GM10248 (cell line): ENCODE measurements at regions not wholly inside any gene's neighbourhood (a gene's known extent, or its start where the extent isn't known, plus 50 kb on each side); places are given as distances from the start of the nearest gene placed in this dataset.

ENCODE experiments used
- CTCF ChIA-PET: fragments of 300-600 bp; sonication (Branson Sonifier 250); formaldehyde crosslinking; extraction: SDS; loops from one replicate; lab custom pipeline; 2021; ENCODE audit warnings: antibody characterized with exemption; lab: Yijun Ruan, JAX
- POLR2A ChIA-PET: fragments of 350-650 bp; sonication (Branson Sonifier 250); formaldehyde crosslinking; extraction: SDS; loops from one replicate; lab custom pipeline; 2020; ENCODE audit warnings: antibody characterized with exemption; lab: Yijun Ruan, JAX
- DNase-seq: peaks from one replicate; pipeline ENCODE4 v3.0.0; 2012; ENCODE audit errors: extremely low spot score
- TF ChIP-seq, protein P1 (sequence below): IDR thresholded peaks from 2 replicates; pipeline ENCODE4 v1.5.1; 2012; ENCODE audit warnings: mild to moderate bottlenecking, low read depth; ENCODE audit errors: extremely low read depth, missing control alignments, control extremely low read depth

DNA sequence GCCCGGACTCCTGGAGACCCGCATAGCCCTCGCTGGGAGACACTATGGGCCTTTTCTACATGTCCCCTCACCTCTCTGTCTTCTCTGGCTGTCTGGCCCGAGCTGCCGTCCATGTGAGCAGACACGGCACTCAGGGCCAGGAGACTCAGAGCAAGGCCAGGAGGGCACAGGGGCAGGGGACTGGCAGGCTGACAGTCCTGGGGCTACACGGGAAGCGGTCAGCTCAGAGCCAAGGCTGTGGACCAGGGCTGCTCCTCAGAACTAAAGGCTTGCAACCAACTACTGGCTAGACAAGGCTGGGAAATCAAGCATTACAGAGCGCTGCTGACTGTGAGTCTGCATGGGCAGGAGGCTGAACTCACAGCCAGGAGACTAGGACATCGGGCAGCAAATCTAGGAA is 56.1 kb upstream of the CDON start:
- no peak for DNase-seq
- ChIA-PET CTCF (interaction anchor here (1.1 kb wide), 1 partner anchor 31 kb away, joined by 3 read pairs; no protein-coding TSS in a partner anchor), POLR2A (no interaction called here)
- TF ChIP-seq, protein P1, sequence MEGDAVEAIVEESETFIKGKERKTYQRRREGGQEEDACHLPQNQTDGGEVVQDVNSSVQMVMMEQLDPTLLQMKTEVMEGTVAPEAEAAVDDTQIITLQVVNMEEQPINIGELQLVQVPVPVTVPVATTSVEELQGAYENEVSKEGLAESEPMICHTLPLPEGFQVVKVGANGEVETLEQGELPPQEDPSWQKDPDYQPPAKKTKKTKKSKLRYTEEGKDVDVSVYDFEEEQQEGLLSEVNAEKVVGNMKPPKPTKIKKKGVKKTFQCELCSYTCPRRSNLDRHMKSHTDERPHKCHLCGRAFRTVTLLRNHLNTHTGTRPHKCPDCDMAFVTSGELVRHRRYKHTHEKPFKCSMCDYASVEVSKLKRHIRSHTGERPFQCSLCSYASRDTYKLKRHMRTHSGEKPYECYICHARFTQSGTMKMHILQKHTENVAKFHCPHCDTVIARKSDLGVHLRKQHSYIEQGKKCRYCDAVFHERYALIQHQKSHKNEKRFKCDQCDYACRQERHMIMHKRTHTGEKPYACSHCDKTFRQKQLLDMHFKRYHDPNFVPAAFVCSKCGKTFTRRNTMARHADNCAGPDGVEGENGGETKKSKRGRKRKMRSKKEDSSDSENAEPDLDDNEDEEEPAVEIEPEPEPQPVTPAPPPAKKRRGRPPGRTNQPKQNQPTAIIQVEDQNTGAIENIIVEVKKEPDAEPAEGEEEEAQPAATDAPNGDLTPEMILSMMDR: no peak

DNA sequence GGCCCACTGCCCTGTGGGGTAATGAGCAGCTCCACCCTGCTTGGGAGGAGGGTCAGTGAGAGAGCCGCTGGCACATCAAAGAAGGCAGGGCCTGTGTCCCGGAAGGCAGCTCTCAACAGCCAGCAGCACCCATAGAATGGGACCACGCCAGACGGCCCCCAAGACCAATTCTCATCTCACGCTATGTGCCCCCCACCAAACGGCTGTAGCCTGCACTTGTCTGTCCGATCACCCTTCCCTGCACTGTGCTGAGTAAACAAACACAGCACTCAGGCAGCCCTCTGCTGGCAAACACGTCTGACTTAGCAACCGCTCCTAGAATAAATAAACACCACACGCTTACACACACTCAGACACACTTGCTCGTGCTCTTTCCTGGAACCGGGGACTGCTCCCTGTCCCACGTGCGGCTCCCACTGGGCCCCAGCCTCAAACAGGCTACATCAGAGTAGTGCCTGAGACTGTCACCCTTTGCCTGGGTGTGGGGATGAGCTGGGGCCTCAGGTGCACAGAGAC is 53.2 kb upstream of the CDON start:
- POLR2A ChIA-PET: no interaction called here
- CTCF ChIA-PET: interaction anchor here (1.5 kb wide), 1 partner anchor 78 kb away, joined by 4 read pairs; no protein-coding TSS in a partner anchor
- no peak for DNase-seq
- TF ChIP-seq, protein P1: no peak

DNA sequence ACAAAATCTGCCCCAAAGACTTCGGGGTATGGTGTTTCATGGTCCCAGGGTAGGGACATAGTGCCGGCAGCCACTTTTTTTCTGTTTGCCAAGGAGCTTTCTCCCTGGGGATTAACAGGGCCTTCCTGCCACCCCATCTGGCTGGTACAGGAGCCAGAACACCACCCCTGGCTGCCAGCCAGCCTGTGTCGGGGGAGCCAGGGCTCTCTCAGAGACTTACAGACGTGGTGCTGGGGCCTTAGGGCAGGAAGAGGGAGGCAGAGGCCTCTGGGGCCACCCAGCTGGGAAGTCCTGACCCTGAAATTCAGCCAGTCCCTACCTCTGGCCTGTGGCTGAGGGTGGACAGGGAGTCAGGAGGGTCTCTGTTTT is 52.4 kb upstream of the CDON start:
- ChIA-PET CTCF (interaction anchor here (1.5 kb wide), 1 partner anchor 79 kb away, joined by 4 read pairs; no protein-coding TSS in a partner anchor), POLR2A (no interaction called here)
- TF ChIP-seq, protein P1: no peak
- no peak for DNase-seq

DNA sequence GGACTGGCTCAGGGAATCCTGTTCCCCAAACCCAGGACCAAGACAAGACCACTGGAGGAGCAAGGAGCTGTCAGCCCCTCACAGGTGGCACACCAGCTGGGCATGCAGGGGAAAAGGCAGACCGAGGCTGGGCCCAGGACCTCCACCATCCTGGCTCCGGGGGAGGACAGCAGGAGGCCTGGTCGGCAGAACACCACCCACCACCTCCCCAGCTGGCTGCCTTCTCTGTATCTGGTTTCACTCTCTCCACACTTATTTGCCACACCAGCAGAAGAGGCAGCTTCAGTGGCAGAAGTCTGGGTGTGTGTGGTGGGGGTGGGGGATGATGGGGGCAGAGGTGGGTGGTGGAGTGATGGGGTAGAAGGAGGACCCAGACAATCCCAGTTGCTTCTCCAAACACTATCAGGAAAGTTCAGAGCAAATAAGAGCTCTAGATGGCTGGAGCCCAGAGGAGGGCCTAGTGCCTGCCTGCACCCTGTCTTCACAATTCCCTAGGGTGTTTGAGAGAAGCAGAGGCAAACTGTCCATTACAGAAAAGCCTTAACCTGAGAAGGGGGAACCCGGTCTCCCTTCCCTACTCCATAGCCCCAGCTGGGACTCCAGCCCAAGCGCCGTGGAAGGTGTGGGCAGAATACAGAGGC is 51.9 kb upstream of the CDON start:
- ChIA-PET CTCF (interaction anchor here (1.5 kb wide), 1 partner anchor 79 kb away, joined by 4 read pairs; no protein-coding TSS in a partner anchor), POLR2A (no interaction called here)
- TF ChIP-seq, protein P1: no peak
- DNase-seq: no peak

DNA sequence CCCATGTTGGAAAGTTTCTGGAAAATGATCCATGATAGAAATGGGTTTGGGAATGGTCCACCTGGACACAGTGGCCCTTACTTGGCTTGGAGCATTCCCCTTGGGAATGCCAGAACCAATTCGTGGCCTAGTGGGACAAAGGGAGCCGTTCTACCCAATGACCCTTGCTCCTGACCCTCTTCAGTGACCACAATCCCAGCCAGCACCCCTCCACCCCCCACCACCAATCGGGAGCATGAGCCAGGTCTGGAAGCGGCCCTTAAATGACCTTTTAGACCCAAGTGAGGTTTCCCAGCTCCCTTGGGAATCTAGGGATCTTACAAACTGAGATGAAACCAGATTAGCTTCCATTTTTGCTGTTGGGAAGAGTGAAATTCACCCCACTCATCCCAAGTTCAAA is 51.3 kb upstream of the CDON start:
- DNase-seq: no peak
- ChIA-PET POLR2A (no interaction called here), CTCF (no interaction called here)
- TF ChIP-seq, protein P1: no peak

DNA sequence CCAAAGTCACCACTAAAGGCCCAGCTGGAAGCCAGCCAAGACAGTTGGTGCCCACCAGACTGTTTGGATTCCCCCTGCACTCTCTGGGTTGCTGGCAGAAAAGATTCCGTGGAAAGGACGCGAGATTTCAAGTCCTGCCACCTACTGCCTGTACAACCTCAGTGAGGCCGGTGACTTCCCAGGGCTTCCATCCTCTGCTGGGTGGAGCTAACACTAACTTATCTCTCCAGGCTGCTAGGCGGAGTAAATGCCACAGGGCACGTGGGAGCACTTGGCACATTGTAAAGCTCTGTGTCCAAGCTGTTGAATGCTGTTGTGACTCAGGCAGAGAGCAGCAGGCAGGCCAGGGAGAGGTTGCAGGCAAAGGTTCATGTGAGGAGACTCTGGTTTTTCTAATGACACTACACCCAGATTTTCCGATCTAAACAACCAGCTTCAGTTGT is 50.9 kb upstream of the CDON start:
- TF ChIP-seq, protein P1: no peak
- POLR2A ChIA-PET: no interaction called here
- DNase-seq: no peak
- CTCF ChIA-PET: no interaction called here
